ENCODE measurements at regions not wholly inside any gene's neighbourhood (a gene's known extent, or its start where the extent isn't known, plus 50 kb on each side); places are given as distances from the start of the nearest gene placed in this dataset.
"Not testable (repeated sequence)": the region's sequence is repeated elsewhere in the genome, so short reads cannot be mapped to it uniquely, and the experiment has no call there.

- Histone ChIP-seq H3K9me3 (no peaks in the 10 kb centered on the region), H3K4me3 (no peak overlapping the region), H3K27me3 (no peaks in the 10 kb centered on the region), H3K36me3 (peaks cover 0 to 28% (median 0%) of the 10 kb centered on the region in 3 donors), H3K27ac (no peak overlapping the region), H3K4me1 (no peaks in the 10 kb centered on the region)
- 82 to 86% methylated on average over 2 of the region's 2 CpGs for WGBS, 2 donors
- no peak for DNase-seq
- intact Hi-C loops (cut with DNase I) = no loop called here
- TF ChIP-seq CTCF (IDR thresholded peaks at IDR 0.05) (no peak), POLR2A (IDR thresholded peaks at IDR 0.05) (no peak)
Observed at GRCh38 chr7:66452165-66452564, 176.5 kb upstream of the KCTD7 start.

GRCh38 chr7:66453340-66453739 is 175.3 kb upstream of the KCTD7 start:
- Histone ChIP-seq H3K27me3 (no peaks in the 10 kb centered on the region), H3K9me3 (no peaks in the 10 kb centered on the region), H3K27ac (no peak overlapping the region), H3K4me3 (no peak overlapping the region), H3K36me3 (peaks cover 0 to 28% (median 0%) of the 10 kb centered on the region in 3 donors), H3K4me1 (no peaks in the 10 kb centered on the region)
- DNase-seq = no peak
- TF ChIP-seq CTCF (IDR thresholded peaks at IDR 0.05) (no peak), POLR2A (IDR thresholded peaks at IDR 0.05) (no peak)
- intact Hi-C loops (cut with DNase I) = no loop called here
- WGBS, 2 donors = 96 to 98% methylated on average over 6 of the region's 6 CpGs

GRCh38 chr7:66454600-66455225 is 174.0 kb upstream of the KCTD7 start:
- TF ChIP-seq CTCF (IDR thresholded peaks at IDR 0.05) (no peak), POLR2A (IDR thresholded peaks at IDR 0.05) (no peak)
- Histone ChIP-seq H3K9me3 (no peaks in the 10 kb centered on the region), H3K4me3 (no peak overlapping the region), H3K36me3 (peaks cover 0 to 16% (median 0%) of the 10 kb centered on the region in 3 donors), H3K27me3 (no peaks in the 10 kb centered on the region), H3K4me1 (no peaks in the 10 kb centered on the region), H3K27ac (no peak overlapping the region)
- DNase-seq = no peak
- intact Hi-C loops (cut with DNase I) = no loop called here
- 84 to 88% methylated on average over 5 of the region's 5 CpGs for WGBS, 2 donors

- H3K27me3 ChIP-seq; H3K27ac ChIP-seq; DNase-seq; H3K4me3 ChIP-seq; H3K9me3 ChIP-seq; intact Hi-C loops (cut with DNase I); H3K4me1 ChIP-seq: not testable (repeated sequence)
- WGBS, 2 donors = no CpG with 5 or more reads among the region's 1 CpG
- peaks cover 0 to 16% (median 0%) of the 10 kb centered on the region in 3 donors for H3K36me3 ChIP-seq
Observed at GRCh38 chr7:66455432-66455831, 173.2 kb upstream of the KCTD7 start.

GRCh38 chr7:66456431-66456830 is 172.2 kb upstream of the KCTD7 start:
- H3K27me3 ChIP-seq; DNase-seq; H3K4me1 ChIP-seq; intact Hi-C loops (cut with DNase I); H3K4me3 ChIP-seq; H3K27ac ChIP-seq; H3K9me3 ChIP-seq: not testable (repeated sequence)
- peaks cover 0 to 16% (median 0%) of the 10 kb centered on the region in 3 donors for H3K36me3 ChIP-seq
- WGBS, 2 donors = 73 to 100% methylated on average over 2 of the region's 2 CpGs

- DNase-seq; intact Hi-C loops (cut with DNase I): not testable (repeated sequence)
Observed at GRCh38 chr7:66458991-66459390, 169.7 kb upstream of the KCTD7 start.

GRCh38 chr7:66459783-66460413 is 168.8 kb upstream of the KCTD7 start:
- intact Hi-C loops (cut with DNase I); H3K36me3 ChIP-seq; H3K27me3 ChIP-seq; H3K4me1 ChIP-seq; H3K4me3 ChIP-seq; H3K9me3 ChIP-seq; H3K27ac ChIP-seq; DNase-seq: not testable (repeated sequence)
- 63 to 65% methylated on average over 4 to 5 of the region's 5 CpGs for WGBS, 2 donors

More at GRCh38 chr7:66458991-66459390, 169.7 kb upstream of the KCTD7 start:
- H3K4me3 ChIP-seq, H3K9me3 ChIP-seq, H3K4me1 ChIP-seq, H3K27me3 ChIP-seq, H3K27ac ChIP-seq: not testable (repeated sequence)
- 70 to 78% methylated on average over 5 of the region's 5 CpGs for WGBS, 2 donors
- peaks cover 0 to 17% (median 0%) of the 10 kb centered on the region in 3 donors for H3K36me3 ChIP-seq
